ENCODE measurements at regions not wholly inside any gene's neighbourhood (a gene's known extent, or its start where the extent isn't known, plus 50 kb on each side); places are given as distances from the start of the nearest gene placed in this dataset.
A peak's percentile ranks its signal among the peaks of the same experiment; 100 is the strongest.

DNA sequence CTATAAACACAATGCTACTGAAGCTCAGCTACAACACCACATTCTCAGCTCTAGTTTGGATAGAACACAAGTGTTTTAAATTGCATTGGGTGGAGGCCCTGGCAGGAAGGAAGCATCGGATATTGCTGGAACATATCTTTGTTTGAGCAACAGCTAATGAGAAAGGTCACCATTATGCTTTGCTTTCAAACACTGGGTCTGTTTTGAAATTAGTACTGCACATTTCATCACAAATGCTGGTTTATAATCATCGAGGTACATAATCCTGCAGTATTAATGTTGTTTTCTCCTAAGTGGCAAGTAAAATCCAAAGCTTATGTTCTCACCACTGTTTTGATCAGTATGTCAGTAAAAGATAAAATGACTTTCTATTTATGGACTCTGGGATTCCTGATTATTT is 61.5 kb upstream of the ARHGAP29 start (continued):
- TF ChIP-seq, protein P1, sequence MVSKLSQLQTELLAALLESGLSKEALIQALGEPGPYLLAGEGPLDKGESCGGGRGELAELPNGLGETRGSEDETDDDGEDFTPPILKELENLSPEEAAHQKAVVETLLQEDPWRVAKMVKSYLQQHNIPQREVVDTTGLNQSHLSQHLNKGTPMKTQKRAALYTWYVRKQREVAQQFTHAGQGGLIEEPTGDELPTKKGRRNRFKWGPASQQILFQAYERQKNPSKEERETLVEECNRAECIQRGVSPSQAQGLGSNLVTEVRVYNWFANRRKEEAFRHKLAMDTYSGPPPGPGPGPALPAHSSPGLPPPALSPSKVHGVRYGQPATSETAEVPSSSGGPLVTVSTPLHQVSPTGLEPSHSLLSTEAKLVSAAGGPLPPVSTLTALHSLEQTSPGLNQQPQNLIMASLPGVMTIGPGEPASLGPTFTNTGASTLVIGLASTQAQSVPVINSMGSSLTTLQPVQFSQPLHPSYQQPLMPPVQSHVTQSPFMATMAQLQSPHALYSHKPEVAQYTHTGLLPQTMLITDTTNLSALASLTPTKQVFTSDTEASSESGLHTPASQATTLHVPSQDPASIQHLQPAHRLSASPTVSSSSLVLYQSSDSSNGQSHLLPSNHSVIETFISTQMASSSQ (IDR thresholded peaks at IDR 0.05; ENCODE audit: low read depth): no peak
- TF ChIP-seq, protein P1 (CRISPR knock-in tag; IDR thresholded peaks at IDR 0.05; ENCODE audit: borderline replicate concordance): no peak
- TF ChIP-seq, protein P2, sequence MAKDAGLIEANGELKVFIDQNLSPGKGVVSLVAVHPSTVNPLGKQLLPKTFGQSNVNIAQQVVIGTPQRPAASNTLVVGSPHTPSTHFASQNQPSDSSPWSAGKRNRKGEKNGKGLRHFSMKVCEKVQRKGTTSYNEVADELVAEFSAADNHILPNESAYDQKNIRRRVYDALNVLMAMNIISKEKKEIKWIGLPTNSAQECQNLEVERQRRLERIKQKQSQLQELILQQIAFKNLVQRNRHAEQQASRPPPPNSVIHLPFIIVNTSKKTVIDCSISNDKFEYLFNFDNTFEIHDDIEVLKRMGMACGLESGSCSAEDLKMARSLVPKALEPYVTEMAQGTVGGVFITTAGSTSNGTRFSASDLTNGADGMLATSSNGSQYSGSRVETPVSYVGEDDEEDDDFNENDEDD (CRISPR knock-in tag; IDR thresholded peaks at IDR 0.05; ENCODE audit: borderline replicate concordance): no peak
- TF ChIP-seq ZNF451 (CRISPR knock-in tag; IDR thresholded peaks at IDR 0.05) (no peak), ZSCAN31 (CRISPR knock-in tag; IDR thresholded peaks at IDR 0.05; ENCODE audit: low read depth) (no peak), ZNF383 (CRISPR knock-in tag; IDR thresholded peaks at IDR 0.05; ENCODE audit: borderline replicate concordance) (no peak), DPF2 (CRISPR knock-in tag; IDR thresholded peaks at IDR 0.05; ENCODE audit: borderline replicate concordance, low read depth) (no peak), ZNF20 (CRISPR knock-in tag; IDR thresholded peaks at IDR 0.05) (no peak), HDAC2 (CRISPR knock-in tag; IDR thresholded peaks at IDR 0.05) (peak; percentile 44; the same call in 1 of the 2 replicates), FOSL1 (CRISPR knock-in tag; IDR thresholded peaks at IDR 0.05; ENCODE audit: borderline replicate concordance) (no peak), THYN1 (CRISPR knock-in tag; IDR thresholded peaks at IDR 0.05; ENCODE audit: borderline replicate concordance, low read depth) (no peak), RFX1 (IDR thresholded peaks at IDR 0.05) (no peak), SMARCC2 (IDR thresholded peaks at IDR 0.05) (no peak), NFE2L1 (CRISPR knock-in tag; IDR thresholded peaks at IDR 0.05; ENCODE audit: borderline replicate concordance) (no peak), TCF7 (IDR thresholded peaks at IDR 0.05; ENCODE audit: low read depth) (no peak), SMAD1 (CRISPR knock-in tag; IDR thresholded peaks at IDR 0.05; ENCODE audit: borderline replicate concordance, low read depth) (no peak), ZNF629 (CRISPR knock-in tag; conservative IDR thresholded peaks at IDR 0.05) (no peak), ZNF530 (CRISPR knock-in tag; IDR thresholded peaks at IDR 0.05; ENCODE audit: low read depth) (no peak), SNAPC2 (CRISPR knock-in tag; IDR thresholded peaks at IDR 0.05) (no peak)
- TF ChIP-seq, protein P3, sequence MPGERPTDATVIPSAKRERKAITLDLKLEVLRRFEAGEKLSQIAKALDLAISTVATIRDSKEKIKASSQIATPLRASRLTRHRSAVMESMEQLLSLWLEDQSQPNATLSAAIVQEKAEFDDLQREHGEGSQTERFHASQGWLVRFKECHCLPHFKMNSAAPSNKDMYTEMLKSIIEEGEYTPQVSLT (CRISPR knock-in tag; IDR thresholded peaks at IDR 0.05; ENCODE audit: borderline replicate concordance, low read depth): no peak
- TF ChIP-seq, protein P4, sequence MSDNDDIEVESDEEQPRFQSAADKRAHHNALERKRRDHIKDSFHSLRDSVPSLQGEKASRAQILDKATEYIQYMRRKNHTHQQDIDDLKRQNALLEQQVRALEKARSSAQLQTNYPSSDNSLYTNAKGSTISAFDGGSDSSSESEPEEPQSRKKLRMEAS (IDR thresholded peaks at IDR 0.05): no peak
- TF ChIP-seq, protein P5, sequence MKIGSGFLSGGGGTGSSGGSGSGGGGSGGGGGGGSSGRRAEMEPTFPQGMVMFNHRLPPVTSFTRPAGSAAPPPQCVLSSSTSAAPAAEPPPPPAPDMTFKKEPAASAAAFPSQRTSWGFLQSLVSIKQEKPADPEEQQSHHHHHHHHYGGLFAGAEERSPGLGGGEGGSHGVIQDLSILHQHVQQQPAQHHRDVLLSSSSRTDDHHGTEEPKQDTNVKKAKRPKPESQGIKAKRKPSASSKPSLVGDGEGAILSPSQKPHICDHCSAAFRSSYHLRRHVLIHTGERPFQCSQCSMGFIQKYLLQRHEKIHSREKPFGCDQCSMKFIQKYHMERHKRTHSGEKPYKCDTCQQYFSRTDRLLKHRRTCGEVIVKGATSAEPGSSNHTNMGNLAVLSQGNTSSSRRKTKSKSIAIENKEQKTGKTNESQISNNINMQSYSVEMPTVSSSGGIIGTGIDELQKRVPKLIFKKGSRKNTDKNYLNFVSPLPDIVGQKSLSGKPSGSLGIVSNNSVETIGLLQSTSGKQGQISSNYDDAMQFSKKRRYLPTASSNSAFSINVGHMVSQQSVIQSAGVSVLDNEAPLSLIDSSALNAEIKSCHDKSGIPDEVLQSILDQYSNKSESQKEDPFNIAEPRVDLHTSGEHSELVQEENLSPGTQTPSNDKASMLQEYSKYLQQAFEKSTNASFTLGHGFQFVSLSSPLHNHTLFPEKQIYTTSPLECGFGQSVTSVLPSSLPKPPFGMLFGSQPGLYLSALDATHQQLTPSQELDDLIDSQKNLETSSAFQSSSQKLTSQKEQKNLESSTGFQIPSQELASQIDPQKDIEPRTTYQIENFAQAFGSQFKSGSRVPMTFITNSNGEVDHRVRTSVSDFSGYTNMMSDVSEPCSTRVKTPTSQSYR (CRISPR knock-in tag; IDR thresholded peaks at IDR 0.05; ENCODE audit: borderline replicate concordance): no peak

Measured in HepG2 (cell line).